ENCODE measurements at regions not wholly inside any gene's neighbourhood (a gene's known extent, or its start where the extent isn't known, plus 50 kb on each side); places are given as distances from the start of the nearest gene placed in this dataset.
"Not testable (repeated sequence)": the region's sequence is repeated elsewhere in the genome, so short reads cannot be mapped to it uniquely, and the experiment has no call there.

DNA sequence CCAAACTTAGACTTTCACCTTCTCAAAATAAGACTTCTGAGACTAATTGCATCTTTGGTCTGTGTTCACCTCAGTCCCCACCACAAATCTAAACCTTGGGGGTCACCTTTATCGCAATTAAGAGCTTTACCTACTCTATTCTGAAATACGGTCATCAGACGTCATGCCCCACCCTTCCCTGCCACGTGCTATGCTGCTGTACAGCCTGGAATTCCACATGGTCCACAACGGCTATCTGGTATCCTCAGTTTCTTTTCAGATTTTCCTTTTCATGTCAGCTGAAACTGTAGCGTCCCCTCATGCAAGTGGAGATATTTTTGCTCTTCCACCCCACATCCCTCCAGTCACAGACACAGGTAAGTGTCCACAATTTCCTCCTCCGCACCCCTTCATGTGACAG, 511.1 kb downstream of the DIRAS2 start:
- no peak for DNase-seq
- intact Hi-C loops (cut with DNase I), result no loop called here

GRCh38 chr9:90132866-90133265, 509.8 kb downstream of the DIRAS2 start:
- intact Hi-C loops (cut with DNase I), result no loop called here
- DNase-seq, result no peak

GRCh38 chr9:90137801-90138200, 504.8 kb downstream of the DIRAS2 start:
- intact Hi-C loops (cut with DNase I), result no loop called here
- no peak for DNase-seq

GRCh38 chr9:90140131-90140818, 502.3 kb downstream of the DIRAS2 start:
- intact Hi-C loops (cut with DNase I), result loop anchor here (2.0 to 10.0 kb wide), 3 partner anchors 85 to 731 kb away; no protein-coding TSS in a partner anchor

GRCh38 chr9:90141723-90142122, 500.9 kb downstream of the DIRAS2 start:
- no peak for DNase-seq
- intact Hi-C loops (cut with DNase I), result loop anchor here (2.0 to 10.0 kb wide), 3 partner anchors 83 to 729 kb away; no protein-coding TSS in a partner anchor

More at GRCh38 chr9:90140131-90140818, 502.3 kb downstream of the DIRAS2 start:
- no peak for DNase-seq

DNA sequence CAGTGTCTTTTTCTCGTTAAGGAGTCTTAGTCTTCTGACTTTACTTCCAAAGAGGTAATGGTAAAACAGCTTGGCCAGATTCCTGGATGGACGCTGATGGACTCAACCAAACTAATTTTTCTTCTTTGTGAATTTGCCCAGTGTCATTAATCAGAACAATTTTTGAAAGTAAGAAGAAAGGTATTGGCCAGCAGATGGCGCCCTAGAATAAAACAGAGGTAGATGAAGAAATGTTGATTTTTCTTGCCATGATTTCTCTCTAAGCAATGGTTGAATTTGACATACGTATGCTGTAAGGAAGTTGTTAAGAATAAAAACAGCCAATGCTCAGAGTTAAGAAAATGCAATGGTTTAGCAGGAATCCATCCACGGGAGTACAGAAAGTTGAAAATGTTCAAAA, 500.0 kb downstream of the DIRAS2 start:
- DNase-seq, result peak in 3 of 10 donors; percentile 28 to 39 (median 31)
- intact Hi-C loops (cut with DNase I), result loop anchor here (10.0 kb wide), 2 partner anchors 82 to 622 kb away; no protein-coding TSS in a partner anchor

- intact Hi-C loops (cut with DNase I), result loop anchor here (10.0 kb wide), 2 partner anchors 77 to 617 kb away; no protein-coding TSS in a partner anchor
- DNase-seq, result no peak
Observed at GRCh38 chr9:90147426-90147825, 495.2 kb downstream of the DIRAS2 start.

DNA sequence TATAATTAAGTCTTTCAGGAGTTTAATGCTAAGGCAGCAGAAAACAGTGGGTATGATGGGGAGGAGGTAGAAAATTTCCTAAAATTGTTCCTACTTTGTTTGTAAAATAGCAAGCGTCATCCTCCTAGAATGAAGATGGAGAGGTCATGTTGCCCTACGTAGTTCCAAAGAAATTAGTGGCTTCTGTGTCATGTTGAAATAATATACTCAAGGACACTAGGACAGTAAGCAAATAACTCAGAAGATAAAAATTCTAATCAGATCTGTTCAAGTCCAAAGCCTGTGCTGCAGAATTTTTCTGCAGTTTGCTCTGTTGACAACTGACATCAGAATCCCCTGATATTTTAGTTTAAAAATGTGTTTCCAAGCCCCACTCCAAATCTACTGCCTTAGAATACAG, 486.3 kb downstream of the DIRAS2 start:
- no peak for DNase-seq
- intact Hi-C loops (cut with DNase I), result no loop called here

- DNase-seq, result no peak
- intact Hi-C loops (cut with DNase I), result no loop called here
Observed at GRCh38 chr9:90162326-90162725, 480.3 kb downstream of the DIRAS2 start.

DNA sequence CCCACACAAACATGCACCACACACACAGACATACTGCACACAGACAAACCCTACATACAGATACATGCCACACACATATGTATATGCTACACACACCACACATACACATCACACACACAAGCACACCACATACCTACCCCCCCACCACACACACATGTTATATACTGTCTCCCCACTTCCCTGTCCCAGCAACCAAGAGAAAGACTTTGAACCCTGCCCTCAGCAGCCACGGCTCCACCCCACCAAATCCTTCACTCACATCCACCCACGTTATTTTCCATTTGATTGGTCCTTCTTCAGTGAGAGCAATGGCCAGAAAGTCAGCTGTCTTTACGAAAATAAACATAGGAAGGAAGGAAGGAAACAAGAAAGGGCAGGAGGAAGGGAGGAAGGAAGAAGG, 479.8 kb downstream of the DIRAS2 start:
- intact Hi-C loops (cut with DNase I), result no loop called here
- no peak for DNase-seq

GRCh38 chr9:90165281-90165680, 477.3 kb downstream of the DIRAS2 start:
- no peak for DNase-seq
- intact Hi-C loops (cut with DNase I), result no loop called here

DNA sequence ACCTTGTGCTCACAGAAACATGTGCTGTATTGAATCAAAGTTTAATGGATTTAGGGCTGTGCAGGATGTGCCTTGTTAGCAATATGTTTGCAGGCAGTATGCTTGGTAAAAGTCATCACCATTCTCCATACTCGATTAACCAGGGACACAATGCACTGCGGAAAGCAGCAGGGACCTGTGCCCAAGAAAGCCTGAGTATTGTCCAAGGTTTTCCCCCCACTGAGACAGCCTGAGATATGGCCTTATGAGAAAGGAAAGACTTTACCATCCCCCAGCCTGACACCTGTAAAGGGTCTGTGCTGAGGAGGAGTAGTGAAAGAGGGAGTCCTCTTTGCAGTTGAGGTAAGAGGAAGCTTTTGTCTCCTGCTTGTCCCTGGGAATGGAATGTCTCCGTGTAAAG, 476.2 kb downstream of the DIRAS2 start:
- DNase-seq; intact Hi-C loops (cut with DNase I): not testable (repeated sequence)

DNA sequence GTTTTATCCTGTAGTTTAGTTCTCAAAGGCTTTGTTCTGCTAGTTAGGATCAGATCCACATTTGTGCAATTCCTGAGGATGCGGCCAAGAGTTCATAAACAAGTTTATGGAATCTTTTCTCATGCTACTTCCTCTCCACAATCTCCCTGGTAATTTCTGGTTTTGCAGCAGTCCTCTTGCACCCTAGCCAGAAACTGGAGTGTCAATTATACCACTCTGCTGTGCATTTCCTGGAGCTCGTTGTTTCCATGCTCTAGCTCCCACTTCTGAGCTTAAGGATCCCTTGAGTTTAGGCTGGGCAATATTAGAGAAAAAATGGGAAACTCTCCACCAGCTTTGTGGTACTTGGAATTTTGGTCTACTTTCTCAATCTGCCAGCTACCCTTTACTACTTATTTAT, 474.7 kb downstream of the DIRAS2 start:
- intact Hi-C loops (cut with DNase I), result no loop called here
- DNase-seq, result no peak

- intact Hi-C loops (cut with DNase I), result no loop called here
- no peak for DNase-seq
Observed at GRCh38 chr9:90169490-90169889, 473.1 kb downstream of the DIRAS2 start.

DNA sequence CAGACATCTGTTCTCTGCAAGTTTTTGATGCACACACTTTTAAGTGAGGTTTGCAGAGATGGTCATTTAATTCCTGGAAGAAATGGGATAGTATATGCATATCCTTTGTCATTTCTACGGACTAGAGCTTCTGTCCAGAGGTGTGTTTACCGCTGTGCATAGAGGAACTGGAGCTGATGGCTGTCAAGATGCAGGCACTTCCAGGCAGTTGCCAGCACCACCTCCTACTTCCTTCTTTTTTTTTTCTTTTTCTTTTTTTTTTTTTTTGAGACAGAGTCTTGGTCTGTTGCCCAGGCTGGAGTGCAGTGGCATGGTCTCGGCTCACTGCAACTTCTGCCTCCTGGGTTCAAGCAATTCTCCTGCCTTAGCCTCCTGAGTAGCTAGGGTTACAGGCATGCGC, 468.7 kb downstream of the DIRAS2 start:
- DNase-seq, result not testable (repeated sequence)

GRCh38 chr9:90174346-90174745, 468.3 kb downstream of the DIRAS2 start:
- DNase-seq; intact Hi-C loops (cut with DNase I): not testable (repeated sequence)

More for the DNA sequence above, 468.7 kb downstream of the DIRAS2 start:
- intact Hi-C loops (cut with DNase I), result not testable (repeated sequence)

GRCh38 chr9:90175257-90175656, 467.4 kb downstream of the DIRAS2 start:
- intact Hi-C loops (cut with DNase I), result no loop called here
- DNase-seq, result no peak

DNA sequence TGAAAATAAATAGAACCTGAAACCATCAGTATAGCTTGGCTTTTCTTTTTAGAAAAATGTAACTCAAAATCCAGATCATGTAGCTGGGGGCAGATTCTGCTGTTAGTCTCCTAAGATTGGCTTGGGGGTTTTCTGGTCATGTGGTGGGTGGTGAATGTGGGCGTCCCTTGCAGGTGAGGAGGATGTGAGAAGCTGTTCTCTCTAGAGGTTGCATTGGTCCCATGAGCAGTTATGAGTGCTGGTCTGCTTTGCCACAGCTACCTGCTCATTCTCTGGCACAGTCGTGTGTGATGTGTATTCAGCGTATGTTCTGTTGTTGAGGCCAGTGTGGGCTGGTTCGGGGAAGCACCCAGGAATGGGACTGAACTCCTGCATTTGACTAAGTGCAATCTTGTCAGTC, 466.8 kb downstream of the DIRAS2 start:
- no peak for DNase-seq
- intact Hi-C loops (cut with DNase I), result no loop called here

- no peak for DNase-seq
- intact Hi-C loops (cut with DNase I), result no loop called here
Observed at GRCh38 chr9:90176901-90177300, 465.7 kb downstream of the DIRAS2 start.

- intact Hi-C loops (cut with DNase I), result no loop called here
Observed at GRCh38 chr9:90180381-90180780, 462.2 kb downstream of the DIRAS2 start.

DNA sequence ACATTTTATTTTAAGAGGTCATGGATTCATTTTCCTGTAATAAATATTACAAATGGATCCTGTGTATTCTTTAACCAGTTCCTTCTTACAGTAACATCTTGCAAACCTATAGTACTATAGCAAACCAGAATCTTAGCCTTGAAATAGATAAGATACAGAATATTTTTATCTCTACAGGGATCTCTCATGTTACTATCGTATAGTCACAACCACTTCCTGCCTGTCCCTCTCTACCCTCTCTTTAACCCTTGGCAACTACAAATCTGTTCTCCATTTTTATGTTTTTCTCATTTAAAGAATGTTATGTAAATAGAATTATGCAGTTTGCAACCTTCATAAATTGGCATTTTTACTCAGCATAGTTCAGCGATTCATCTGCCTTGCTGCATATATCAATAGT, 454.0 kb downstream of the DIRAS2 start:
- intact Hi-C loops (cut with DNase I), result no loop called here
- DNase-seq, result no peak

More at GRCh38 chr9:90180381-90180780, 462.2 kb downstream of the DIRAS2 start:
- DNase-seq, result no peak

DNA sequence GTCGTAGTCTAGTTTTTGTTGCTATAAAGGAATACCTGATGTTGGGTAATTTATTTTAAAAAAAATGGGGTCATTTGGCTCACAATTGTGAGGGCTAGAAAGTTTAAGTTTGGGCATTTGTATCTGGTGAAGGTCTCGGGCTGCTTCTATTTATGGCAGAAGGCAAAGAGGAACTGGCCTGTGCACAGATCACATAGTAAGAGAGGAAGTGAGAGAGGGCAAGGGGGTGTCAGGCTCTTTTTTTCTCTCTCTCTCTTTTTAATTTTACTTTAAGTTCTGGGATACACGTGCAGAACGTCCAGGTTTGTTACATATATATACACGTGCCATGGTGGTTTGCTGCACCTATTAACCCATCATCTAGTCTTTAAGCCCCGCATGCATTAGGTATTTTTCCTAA, 453.3 kb downstream of the DIRAS2 start:
- intact Hi-C loops (cut with DNase I), result no loop called here
- no peak for DNase-seq
